ENCODE measurements at regions not wholly inside any gene's neighbourhood (a gene's known extent, or its start where the extent isn't known, plus 50 kb on each side); places are given as distances from the start of the nearest gene placed in this dataset.

DNA sequence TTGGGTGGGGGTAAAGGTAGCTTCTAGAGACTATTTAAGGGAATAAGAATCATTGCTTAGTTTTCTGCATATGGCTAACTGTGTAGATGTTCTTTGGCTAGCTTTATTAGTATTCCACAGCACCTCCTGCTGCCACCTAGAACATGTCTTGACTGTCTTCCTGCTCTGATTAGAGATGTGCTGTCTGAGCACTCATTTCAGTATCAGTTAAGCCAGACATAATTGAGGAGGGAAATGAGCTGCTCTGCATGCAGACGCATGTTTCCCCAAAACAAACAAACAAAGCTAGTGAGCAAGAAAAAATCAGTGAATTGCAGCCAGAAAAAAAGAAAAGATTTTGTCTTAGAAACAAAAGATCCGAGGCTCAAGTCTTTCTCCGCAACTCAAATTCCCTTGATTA lies 402.2 kb downstream of the AASDHPPT start (continued):
- TF ChIP-seq YY1 (IDR thresholded peaks at IDR 0.05) (no peak), TAF1 (conservative IDR thresholded peaks at IDR 0.05) (no peak)
- TF ChIP-seq, protein P1, sequence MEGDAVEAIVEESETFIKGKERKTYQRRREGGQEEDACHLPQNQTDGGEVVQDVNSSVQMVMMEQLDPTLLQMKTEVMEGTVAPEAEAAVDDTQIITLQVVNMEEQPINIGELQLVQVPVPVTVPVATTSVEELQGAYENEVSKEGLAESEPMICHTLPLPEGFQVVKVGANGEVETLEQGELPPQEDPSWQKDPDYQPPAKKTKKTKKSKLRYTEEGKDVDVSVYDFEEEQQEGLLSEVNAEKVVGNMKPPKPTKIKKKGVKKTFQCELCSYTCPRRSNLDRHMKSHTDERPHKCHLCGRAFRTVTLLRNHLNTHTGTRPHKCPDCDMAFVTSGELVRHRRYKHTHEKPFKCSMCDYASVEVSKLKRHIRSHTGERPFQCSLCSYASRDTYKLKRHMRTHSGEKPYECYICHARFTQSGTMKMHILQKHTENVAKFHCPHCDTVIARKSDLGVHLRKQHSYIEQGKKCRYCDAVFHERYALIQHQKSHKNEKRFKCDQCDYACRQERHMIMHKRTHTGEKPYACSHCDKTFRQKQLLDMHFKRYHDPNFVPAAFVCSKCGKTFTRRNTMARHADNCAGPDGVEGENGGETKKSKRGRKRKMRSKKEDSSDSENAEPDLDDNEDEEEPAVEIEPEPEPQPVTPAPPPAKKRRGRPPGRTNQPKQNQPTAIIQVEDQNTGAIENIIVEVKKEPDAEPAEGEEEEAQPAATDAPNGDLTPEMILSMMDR (IDR thresholded peaks at IDR 0.05; ENCODE audit: low read depth, low read length, missing input control), result no peak

DNA sequence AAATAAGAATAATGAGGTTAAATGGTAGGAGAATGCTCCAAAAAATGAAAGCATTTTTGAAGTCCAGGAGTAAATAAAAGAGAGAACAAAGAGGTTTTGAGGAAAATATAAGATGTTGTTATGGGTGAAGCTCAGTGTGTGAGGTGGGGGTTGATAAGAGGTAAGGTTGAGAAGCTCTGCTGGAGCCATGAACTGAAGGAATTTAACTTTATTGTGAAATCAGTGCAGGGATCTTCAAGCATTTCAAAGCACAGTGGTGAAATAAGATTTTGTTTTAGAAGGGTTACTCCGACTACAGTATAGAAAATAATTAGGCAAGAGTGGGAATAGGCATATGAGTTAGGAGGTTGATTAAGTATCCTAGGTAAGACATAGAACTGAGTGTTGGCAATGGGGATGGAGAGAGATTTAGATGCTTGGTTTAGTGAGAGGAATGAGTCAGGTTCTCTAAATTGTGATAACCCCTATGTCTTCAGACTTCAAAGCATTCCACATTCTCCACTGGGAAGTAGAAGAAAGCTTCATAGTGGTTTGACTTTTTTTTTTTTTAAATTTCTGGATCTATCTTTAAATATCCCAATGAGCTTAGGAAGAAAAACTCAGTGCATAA lies 403.2 kb downstream of the AASDHPPT start:
- Histone ChIP-seq H3K36me3 (ENCODE audit: control insufficient read depth in 4 of 4, insufficient read depth in 3 of 4, low read depth in 1 of 4, low read length in 3 of 4) (no peaks in the 10 kb centered on the region), H3K4me1 (ENCODE audit: control insufficient read depth in 4 of 4, insufficient read depth in 4 of 4, low read length in 3 of 4) (no peaks in the 10 kb centered on the region), H3K9me3 (ENCODE audit: control insufficient read depth in 4 of 4, low read length in 3 of 4) (no peaks in the 10 kb centered on the region), H3K9ac (ENCODE audit: low read depth in 1 of 2, low read length in 2 of 2) (no peak overlapping the region), H3K4me3 (ENCODE audit: low read depth in 1 of 3, low read length in 3 of 3) (no peak overlapping the region), H3K27me3 (ENCODE audit: control insufficient read depth in 4 of 4, insufficient read depth in 4 of 4, low read length in 3 of 4) (no peaks in the 10 kb centered on the region), H3K27ac (ENCODE audit: low read depth in 1 of 2, low read length in 2 of 2) (no peak overlapping the region)
- DNase-seq (ENCODE audit: low spot score), result no peak
- 72% methylated on average over 1 of the region's 1 CpG for WGBS
- TF ChIP-seq TAF1 (conservative IDR thresholded peaks at IDR 0.05) (no peak), YY1 (IDR thresholded peaks at IDR 0.05) (no peak)

DNA sequence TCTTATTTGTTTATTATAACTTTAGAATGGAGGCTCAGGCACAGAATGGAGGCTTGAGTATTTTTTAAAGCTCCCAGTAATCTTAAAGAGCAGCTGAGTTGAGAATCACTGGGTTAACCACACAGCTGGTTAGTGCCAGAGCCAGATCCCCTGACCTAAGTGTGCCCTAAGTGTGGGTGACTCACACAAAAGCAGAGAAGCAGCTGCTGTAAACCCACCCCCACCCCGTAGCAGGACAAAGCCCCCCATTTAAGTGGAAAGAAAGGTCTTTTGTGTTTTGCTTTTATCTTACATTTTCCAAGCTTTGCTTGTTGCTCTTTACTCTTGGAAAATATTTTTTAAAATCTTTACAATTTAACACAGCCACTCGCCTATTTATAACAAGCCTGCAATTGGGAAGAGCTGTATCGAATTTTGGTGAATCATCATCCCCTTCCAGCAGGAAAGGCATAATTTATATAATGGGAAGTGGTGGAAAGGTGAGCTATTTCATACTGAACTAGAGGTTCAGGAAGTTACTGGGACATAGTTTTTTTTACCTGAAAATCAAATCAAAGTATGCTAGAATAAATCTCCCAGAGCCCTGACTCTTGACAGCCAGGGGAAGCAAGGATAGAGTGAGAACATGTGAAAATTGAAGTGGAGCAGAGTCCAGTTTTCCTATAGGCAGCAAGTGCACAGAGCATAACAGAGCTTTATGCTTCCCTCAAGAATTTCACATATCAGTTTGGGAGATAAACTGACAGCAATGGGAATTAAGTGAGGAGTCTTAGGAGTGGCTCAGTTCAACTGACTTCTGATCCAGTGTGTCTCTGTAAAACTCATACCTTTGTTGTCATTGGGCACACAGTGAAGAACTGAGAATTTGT lies 405.7 kb downstream of the AASDHPPT start:
- DNase-seq (ENCODE audit: low spot score), result no peak
- no peaks in the 10 kb centered on the region for H3K27me3 ChIP-seq (ENCODE audit: control insufficient read depth in 4 of 4, insufficient read depth in 4 of 4, low read length in 3 of 4)
- whole genome bisulfite sequencing, result 53% methylated on average over 3 of the region's 3 CpGs

More for the DNA sequence above, 405.7 kb downstream of the AASDHPPT start:
- Histone ChIP-seq H3K9ac (ENCODE audit: low read depth in 1 of 2, low read length in 2 of 2) (no peak overlapping the region), H3K9me3 (ENCODE audit: control insufficient read depth in 4 of 4, low read length in 3 of 4) (no peaks in the 10 kb centered on the region), H3K4me1 (ENCODE audit: control insufficient read depth in 4 of 4, insufficient read depth in 4 of 4, low read length in 3 of 4) (no peaks in the 10 kb centered on the region), H3K27ac (ENCODE audit: low read depth in 1 of 2, low read length in 2 of 2) (no peak overlapping the region), H3K4me3 (ENCODE audit: low read depth in 1 of 3, low read length in 3 of 3) (no peak overlapping the region), H3K36me3 (ENCODE audit: control insufficient read depth in 4 of 4, insufficient read depth in 3 of 4, low read depth in 1 of 4, low read length in 3 of 4) (no peaks in the 10 kb centered on the region)
- no peak for TF ChIP-seq GABPA (IDR thresholded peaks at IDR 0.05 in 1 of 2, conservative IDR thresholded peaks at IDR 0.05 in 1 of 2)
- TF ChIP-seq, protein P2, sequence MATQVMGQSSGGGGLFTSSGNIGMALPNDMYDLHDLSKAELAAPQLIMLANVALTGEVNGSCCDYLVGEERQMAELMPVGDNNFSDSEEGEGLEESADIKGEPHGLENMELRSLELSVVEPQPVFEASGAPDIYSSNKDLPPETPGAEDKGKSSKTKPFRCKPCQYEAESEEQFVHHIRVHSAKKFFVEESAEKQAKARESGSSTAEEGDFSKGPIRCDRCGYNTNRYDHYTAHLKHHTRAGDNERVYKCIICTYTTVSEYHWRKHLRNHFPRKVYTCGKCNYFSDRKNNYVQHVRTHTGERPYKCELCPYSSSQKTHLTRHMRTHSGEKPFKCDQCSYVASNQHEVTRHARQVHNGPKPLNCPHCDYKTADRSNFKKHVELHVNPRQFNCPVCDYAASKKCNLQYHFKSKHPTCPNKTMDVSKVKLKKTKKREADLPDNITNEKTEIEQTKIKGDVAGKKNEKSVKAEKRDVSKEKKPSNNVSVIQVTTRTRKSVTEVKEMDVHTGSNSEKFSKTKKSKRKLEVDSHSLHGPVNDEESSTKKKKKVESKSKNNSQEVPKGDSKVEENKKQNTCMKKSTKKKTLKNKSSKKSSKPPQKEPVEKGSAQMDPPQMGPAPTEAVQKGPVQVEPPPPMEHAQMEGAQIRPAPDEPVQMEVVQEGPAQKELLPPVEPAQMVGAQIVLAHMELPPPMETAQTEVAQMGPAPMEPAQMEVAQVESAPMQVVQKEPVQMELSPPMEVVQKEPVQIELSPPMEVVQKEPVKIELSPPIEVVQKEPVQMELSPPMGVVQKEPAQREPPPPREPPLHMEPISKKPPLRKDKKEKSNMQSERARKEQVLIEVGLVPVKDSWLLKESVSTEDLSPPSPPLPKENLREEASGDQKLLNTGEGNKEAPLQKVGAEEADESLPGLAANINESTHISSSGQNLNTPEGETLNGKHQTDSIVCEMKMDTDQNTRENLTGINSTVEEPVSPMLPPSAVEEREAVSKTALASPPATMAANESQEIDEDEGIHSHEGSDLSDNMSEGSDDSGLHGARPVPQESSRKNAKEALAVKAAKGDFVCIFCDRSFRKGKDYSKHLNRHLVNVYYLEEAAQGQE (IDR thresholded peaks at IDR 0.05), result no peak
- no peak for TF ChIP-seq FOXA1 (IDR thresholded peaks at IDR 0.05)
- TF ChIP-seq, protein P3, sequence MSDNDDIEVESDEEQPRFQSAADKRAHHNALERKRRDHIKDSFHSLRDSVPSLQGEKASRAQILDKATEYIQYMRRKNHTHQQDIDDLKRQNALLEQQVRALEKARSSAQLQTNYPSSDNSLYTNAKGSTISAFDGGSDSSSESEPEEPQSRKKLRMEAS (IDR thresholded peaks at IDR 0.05), result no peak
- no peak for TF ChIP-seq TAF1 (conservative IDR thresholded peaks at IDR 0.05)
- TF ChIP-seq, protein P1 (IDR thresholded peaks at IDR 0.05; ENCODE audit: low read depth, low read length, missing input control), result no peak
- TF ChIP-seq NR2F2 (IDR thresholded peaks at IDR 0.05), result no peak
- no peak for TF ChIP-seq JUND (IDR thresholded peaks at IDR 0.05)
- TF ChIP-seq HNF4G (IDR thresholded peaks at IDR 0.05), result no peak
